Endothelial cell of umbilical vein (primary cell): ENCODE measurements at regions not wholly inside any gene's neighbourhood (a gene's known extent, or its start where the extent isn't known, plus 50 kb on each side); places are given as distances from the start of the nearest gene placed in this dataset.

ENCODE experiments used
- BruUV-seq: library from RNA; stranded (reverse); fragments of 400-500 nt; replicated peaks from 2 replicates; lab custom pipeline; 2021; lab: Mats Ljungman, UMichigan
- CTCF ChIA-PET: fragments of 300-600, 350-600 bp; sonication (Branson Sonifier 250); formaldehyde crosslinking; loops from one replicate; lab custom pipeline; 2021; ENCODE audit warnings: antibody characterized with exemption, inconsistent platforms; lab: Charles Lee
- POLR2A ChIA-PET: fragments of 300-600, 350-600 bp; sonication (Branson Sonifier 250); formaldehyde crosslinking; loops from one replicate; lab custom pipeline; 2021; ENCODE audit warnings: antibody characterized with exemption, inconsistent platforms; lab: Charles Lee
- DNase-seq: peaks from one replicate; pipeline ENCODE4 v3.0.0-alpha.2; 2011; ENCODE audit warnings: low read depth, low spot score
- FAIRE-seq: peaks from 2 replicates; lab custom pipeline; 2011; peaks lifted over from hg19 to GRCh38; lab: Jason Lieb, UNC
- H2AFZ ChIP-seq: 2 replicates; pipeline ENCODE4 v1.6.0; 2012; ENCODE audit warnings: low read depth, low read length, control low read depth, inconsistent platforms
- H3K27ac ChIP-seq: 2 replicates; pipeline ENCODE4 v1.5.1; 2011; ENCODE audit warnings: low read depth, mild to moderate bottlenecking, control low read depth, low read length, moderate library complexity; ENCODE audit not compliant: insufficient read depth
- H3K27me3 ChIP-seq, 2 experiments: 2 replicates each; pipeline versions ENCODE4 v1.6.0 to v1.6.1; 2011; ENCODE audit warnings: low read length in 2 of 2, mixed read lengths in 1 of 2; ENCODE audit not compliant: control insufficient read depth in 2 of 2, insufficient read depth in 2 of 2
- H3K36me3 ChIP-seq, 2 experiments: 2 replicates in 1 of 2; 3 replicates in 1 of 2; pipeline ENCODE4 v1.5.1; 2011; ENCODE audit warnings: low read length in 2 of 2, mild to moderate bottlenecking in 1 of 2, moderate library complexity in 1 of 2; ENCODE audit not compliant: control insufficient read depth in 2 of 2, insufficient read depth in 2 of 2; ENCODE audit errors: extremely low read depth in 1 of 2
- H3K4me1 ChIP-seq: 3 replicates; pipeline ENCODE4 v1.5.1; 2011; ENCODE audit warnings: mild to moderate bottlenecking, low read length; ENCODE audit not compliant: control insufficient read depth, insufficient read depth; ENCODE audit errors: extremely low read depth
- H3K4me2 ChIP-seq: 2 replicates; pipeline ENCODE4 v1.6.1; 2011; ENCODE audit warnings: low read length, control low read depth, mixed read lengths; ENCODE audit not compliant: insufficient read depth
- H3K4me3 ChIP-seq, 3 experiments: fragments of 200-600 bp in 1 of 3; sonication (generic), shearing (Covaris generic) in 1 of 3; replicated peaks in 1 of 3; 2 replicates each; pipeline ENCODE4 v1.5.1; 2011 to 2016; ENCODE audit warnings: control low read depth in 3 of 3, low read length in 3 of 3, mild to moderate bottlenecking in 2 of 3, inconsistent platforms in 1 of 3, low read depth in 1 of 3, moderate library complexity in 1 of 3; ENCODE audit not compliant: insufficient read depth in 1 of 3
- H3K79me2 ChIP-seq: 2 replicates; pipeline ENCODE4 v1.6.0; 2012; ENCODE audit warnings: low read length, inconsistent platforms; ENCODE audit not compliant: control insufficient read depth, insufficient read depth
- H3K9ac ChIP-seq: replicated peaks from 2 replicates; pipeline ENCODE3; 2011; ENCODE audit warnings: low read length, control low read depth; ENCODE audit not compliant: insufficient read depth; ENCODE audit errors: extremely low read depth
- H3K9me1 ChIP-seq: replicated peaks from 3 replicates; pipeline ENCODE4 v1.6.0; 2011; ENCODE audit warnings: mild to moderate bottlenecking, low read length; ENCODE audit not compliant: control insufficient read depth, insufficient read depth; ENCODE audit errors: extremely low read depth
- H3K9me3 ChIP-seq: replicated peaks from 2 replicates; pipeline ENCODE4 v1.5.1; 2012; ENCODE audit warnings: low read length, inconsistent platforms; ENCODE audit not compliant: control insufficient read depth, insufficient read depth
- H4K20me1 ChIP-seq: replicated peaks from 2 replicates; pipeline ENCODE3; 2011; ENCODE audit warnings: mild to moderate bottlenecking, low read length; ENCODE audit not compliant: control insufficient read depth, insufficient read depth; ENCODE audit errors: extremely low read depth
- CTCF ChIP-seq, 2 donors: IDR thresholded peaks; 1 replicate in 1 of 2; 2 replicates in 1 of 2; pipeline ENCODE4 v1.5.1; 2011; ENCODE audit warnings: low read length in 2 of 2, mild to moderate bottlenecking in 2 of 2, moderate library complexity in 2 of 2, control low read depth in 1 of 2, inconsistent platforms in 1 of 2, low read depth in 1 of 2; ENCODE audit not compliant: insufficient read depth in 1 of 2; ENCODE audit errors: extremely low read depth in 1 of 2
- EZH2 ChIP-seq: IDR thresholded peaks from 2 replicates; pipeline ENCODE4 v1.6.1; 2012; ENCODE audit warnings: borderline replicate concordance, low read depth, mild to moderate bottlenecking, moderate library complexity, low read length, inconsistent platforms; ENCODE audit not compliant: severe bottlenecking
- FOS ChIP-seq: IDR thresholded peaks from 2 replicates; pipeline ENCODE4 v1.6.1; 2011; ENCODE audit warnings: mild to moderate bottlenecking, low read length, moderate library complexity, borderline replicate concordance; ENCODE audit not compliant: insufficient read depth
- GATA2 ChIP-seq: IDR thresholded peaks from 2 replicates; pipeline ENCODE4 v1.7.0; 2011; ENCODE audit warnings: low read depth, mild to moderate bottlenecking, moderate library complexity, mixed read lengths, low read length; ENCODE audit not compliant: insufficient read length, insufficient read depth
- JUN ChIP-seq: IDR thresholded peaks from 2 replicates; pipeline ENCODE4 v1.6.1; 2011; ENCODE audit warnings: borderline replicate concordance, low read depth; ENCODE audit not compliant: insufficient read length, insufficient read depth
- MAX ChIP-seq: IDR thresholded peaks from 2 replicates; pipeline ENCODE4 v1.6.1; 2011; ENCODE audit not compliant: insufficient read depth, insufficient read length
- MYC ChIP-seq: IDR thresholded peaks from one replicate; pipeline ENCODE4 v1.6.1; 2011; ENCODE audit warnings: mild to moderate bottlenecking, low read depth, low read length
- POLR2A ChIP-seq: IDR thresholded peaks from 2 replicates; pipeline ENCODE4 v1.6.1; 2012; ENCODE audit warnings: low read depth, mild to moderate bottlenecking, control low read depth, low read length
- POLR2AphosphoS5 ChIP-seq: IDR thresholded peaks from 2 replicates; pipeline ENCODE4 v1.6.1; 2012; ENCODE audit warnings: low read depth, mild to moderate bottlenecking, control low read depth, low read length, moderate library complexity; ENCODE audit not compliant: insufficient read depth
- dilution Hi-C: fragments of 300-500 bp; cut with MboI; formaldehyde crosslinking; loops from one replicate; pipeline ENCODE4 v1.15.0; 2019; ENCODE audit warnings: low sequenced_read_pairs; ENCODE audit not compliant: extremely low pct_ligation_motif_present
- intact Hi-C: fragments of 100-400 bp; cut with micrococcal nuclease; formaldehyde crosslinking; loops from one replicate; pipeline ENCODE4 v1.10.0; 2022

- H3K9me3 ChIP-seq, result peaks cover 4% of the 10 kb centered on the region
- H3K9me1 ChIP-seq, result no peaks in the 10 kb centered on the region
- H3K4me3 ChIP-seq, result no peak overlapping the region
- H3K9ac ChIP-seq, result no peak overlapping the region
- no peak overlapping the region for H3K4me2 ChIP-seq
- no peak overlapping the region for H3K27ac ChIP-seq
- intact Hi-C loops, result no loop called here
- H4K20me1 ChIP-seq, result no peaks in the 10 kb centered on the region
- no peaks in the 10 kb centered on the region for H3K4me1 ChIP-seq
- FAIRE-seq, result no peak
- H3K27me3 ChIP-seq, result no peaks in the 10 kb centered on the region
- no peak overlapping the region for H2AFZ ChIP-seq
- CTCF ChIA-PET, result no interaction called here
- DNase-seq, result no peak
- H3K36me3 ChIP-seq, result no peaks in the 10 kb centered on the region
- TF ChIP-seq MYC, result no peak
- TF ChIP-seq FOS, result no peak
- dilution Hi-C loops, result no loop called here
- H3K79me2 ChIP-seq, result no peaks in the 10 kb centered on the region
- BruUV-seq, result no TSS peak
- POLR2A ChIA-PET, result no interaction called here
Observed at GRCh38 chr3:135762188-135762856, 203.2 kb upstream of the PPP2R3A start.

- no peaks in the 10 kb centered on the region for H3K27me3 ChIP-seq
- H3K9me1 ChIP-seq, result no peaks in the 10 kb centered on the region
- CTCF ChIA-PET, result no interaction called here
- no peak overlapping the region for H3K4me2 ChIP-seq
- dilution Hi-C loops (no loop called here), intact Hi-C loops (no loop called here)
- H3K9me3 ChIP-seq, result peaks cover 2% of the 10 kb centered on the region
- H3K9ac ChIP-seq, result no peak overlapping the region
- H3K4me3 ChIP-seq, result no peak overlapping the region
- H3K36me3 ChIP-seq, result no peaks in the 10 kb centered on the region
- POLR2A ChIA-PET, result no interaction called here
- H4K20me1 ChIP-seq, result no peaks in the 10 kb centered on the region
- H2AFZ ChIP-seq, result no peak overlapping the region
- H3K79me2 ChIP-seq, result no peaks in the 10 kb centered on the region
- BruUV-seq, result no TSS peak
- no peak for DNase-seq
- no peak overlapping the region for H3K27ac ChIP-seq
- no peaks in the 10 kb centered on the region for H3K4me1 ChIP-seq
- no peak for TF ChIP-seq JUN
- no peak for TF ChIP-seq MAX
- TF ChIP-seq GATA2, result no peak
- no peak for TF ChIP-seq FOS
- TF ChIP-seq CTCF (IDR thresholded peaks at IDR 0.05; ENCODE audit: extremely low read depth in 1 of 2, insufficient read depth in 1 of 2, low read depth in 1 of 2, low read length in 2 of 2), result no peak
- no peak for TF ChIP-seq MYC
- TF ChIP-seq POLR2A, result no peak
- no peak for TF ChIP-seq POLR2AphosphoS5
- no peak for TF ChIP-seq EZH2
- FAIRE-seq, result no peak
Observed at GRCh38 chr3:135766115-135766514, 199.4 kb upstream of the PPP2R3A start.
